HepG2 (cell line): ENCODE measurements at regions not wholly inside any gene's neighbourhood (a gene's known extent, or its start where the extent isn't known, plus 50 kb on each side); places are given as distances from the start of the nearest gene placed in this dataset.

Experiments used
- ATAC-seq: fragments of 200-7000 bp; cut with Tn5 transposase; 3 replicates; pipeline ENCODE4 v1.9.1; 2020; ENCODE audit warnings: mild to moderate bottlenecking, moderate library complexity
- BruUV-seq: library from RNA; stranded (reverse); fragments of 400-500 nt; replicated peaks from 2 replicates; lab custom pipeline; 2021; lab: Mats Ljungman, UMichigan
- CTCF ChIA-PET: fragments of 300-600 bp; formaldehyde crosslinking; extraction: SDS; loops from one replicate; lab custom pipeline; 2021; ENCODE audit warnings: low total read pairs, inconsistent platforms, low intra/inter-chr PET ratio; lab: Yijun Ruan, JAX
- POLR2A ChIA-PET: fragments of 350-600 bp; sonication (Branson Sonifier 250); formaldehyde crosslinking; loops from one replicate; lab custom pipeline; 2020; ENCODE audit warnings: antibody characterized with exemption, inconsistent platforms; lab: Yijun Ruan, JAX
- DNase-seq: peaks from one replicate; pipeline ENCODE4 v3.0.0-alpha.2; 2015; ENCODE audit warnings: low spot score
- FAIRE-seq: peaks from 3 replicates; lab custom pipeline; 2011; peaks lifted over from hg19 to GRCh38; lab: Jason Lieb, UNC
- H2AFZ ChIP-seq: one replicate; pipeline ENCODE4 v1.6.1; 2011; ENCODE audit warnings: low read length, inconsistent platforms
- H3K27ac ChIP-seq: fragments of 300-600 bp; 3 replicates; pipeline ENCODE4 v1.8.0; 2011; ENCODE audit warnings: mixed run types, mild to moderate bottlenecking, mixed read lengths, low read length, inconsistent platforms; ENCODE audit not compliant: insufficient read depth; ENCODE audit errors: extremely low read length
- H3K27me3 ChIP-seq, 2 experiments: fragments of 200-600 bp in 1 of 2; 2 replicates in 1 of 2; 3 replicates in 1 of 2; pipeline versions ENCODE4 v1.6.0 to v1.8.0; 2011; ENCODE audit warnings: low read length in 2 of 2, mild to moderate bottlenecking in 2 of 2, moderate library complexity in 2 of 2, inconsistent platforms in 1 of 2; ENCODE audit not compliant: insufficient read depth in 2 of 2, control insufficient read depth in 1 of 2
- H3K36me3 ChIP-seq, 2 experiments: fragments of 200-600 bp in 1 of 2; replicated peaks in 1 of 2; 2 replicates in 1 of 2; 3 replicates in 1 of 2; pipeline versions ENCODE4 v1.5.1 to v1.8.0; 2011; ENCODE audit warnings: low read length in 2 of 2, inconsistent platforms in 1 of 2; ENCODE audit not compliant: insufficient read depth in 2 of 2, control insufficient read depth in 1 of 2
- H3K4me1 ChIP-seq: 2 replicates; pipeline ENCODE4 v1.5.1; 2012; ENCODE audit warnings: low read length, inconsistent platforms; ENCODE audit not compliant: insufficient read depth
- H3K4me2 ChIP-seq: 2 replicates; pipeline ENCODE4 v1.6.0; 2011; ENCODE audit warnings: low read depth, low read length, inconsistent platforms
- H3K4me3 ChIP-seq, 3 experiments: fragments of 200-600 bp in 1 of 3; sonication (generic), shearing (Covaris generic) in 1 of 3; replicated peaks in 1 of 3; 2 replicates each; pipeline ENCODE4 v1.5.1; 2011 to 2016; ENCODE audit warnings: low read length in 3 of 3, inconsistent platforms in 2 of 3, low read depth in 2 of 3, mild to moderate bottlenecking in 2 of 3, control low read depth in 1 of 3, mixed read lengths in 1 of 3; ENCODE audit not compliant: insufficient read depth in 1 of 3
- H3K79me2 ChIP-seq: one replicate; pipeline ENCODE4 v1.6.1; 2011; ENCODE audit warnings: low read length, inconsistent platforms; ENCODE audit not compliant: insufficient read depth
- H3K9ac ChIP-seq: 2 replicates; pipeline ENCODE4 v1.6.0; 2011; ENCODE audit warnings: mild to moderate bottlenecking, low read depth, low read length, inconsistent platforms; ENCODE audit not compliant: insufficient read depth
- H3K9me3 ChIP-seq: 2 replicates; pipeline ENCODE4 v1.5.1; 2012; ENCODE audit warnings: mild to moderate bottlenecking, low read length
- H4K20me1 ChIP-seq: 2 replicates; pipeline ENCODE4 v1.6.0; 2011; ENCODE audit warnings: inconsistent platforms, mild to moderate bottlenecking, low read length, moderate library complexity; ENCODE audit not compliant: insufficient read depth
- BATF2 ChIP-seq: sonication (generic); formaldehyde crosslinking; IDR thresholded peaks from 2 replicates; pipeline ENCODE4 v1.8.0; 2022; ENCODE audit warnings: mild to moderate bottlenecking, missing genetic modification reagents, moderate library complexity
- FOSL2 ChIP-seq: sonication (generic); formaldehyde crosslinking; IDR thresholded peaks from 2 replicates; pipeline ENCODE4 v1.4.0; 2020; ENCODE audit warnings: missing genetic modification reagents
- HOXA3 ChIP-seq: sonication (generic); formaldehyde crosslinking; IDR thresholded peaks from 2 replicates; pipeline ENCODE4 v1.5.0; 2020; ENCODE audit warnings: missing genetic modification reagents
- HOXA5 ChIP-seq: sonication (generic); formaldehyde crosslinking; IDR thresholded peaks from 2 replicates; pipeline ENCODE4 v1.4.0; 2020; ENCODE audit warnings: missing genetic modification reagents
- IRF1 ChIP-seq: sonication (generic); formaldehyde crosslinking; IDR thresholded peaks from 2 replicates; pipeline ENCODE4 v1.4.0; 2020; ENCODE audit warnings: low read depth, mild to moderate bottlenecking, missing genetic modification reagents
- PAWR ChIP-seq: sonication (generic); formaldehyde crosslinking; IDR thresholded peaks from 2 replicates; pipeline ENCODE4 v1.4.0; 2020; ENCODE audit warnings: missing genetic modification reagents, mild to moderate bottlenecking, borderline replicate concordance
- SATB2 ChIP-seq: sonication (generic); formaldehyde crosslinking; IDR thresholded peaks from 2 replicates; pipeline ENCODE4 v1.5.0; 2020; ENCODE audit warnings: missing genetic modification reagents
- ZNF18 ChIP-seq: sonication (generic); formaldehyde crosslinking; IDR thresholded peaks from 2 replicates; pipeline ENCODE4 v1.8.0; 2022; ENCODE audit warnings: mild to moderate bottlenecking, missing genetic modification reagents; ENCODE audit not compliant: insufficient replicate concordance
- ZNF234 ChIP-seq: sonication (generic); formaldehyde crosslinking; conservative IDR thresholded peaks from 2 replicates; pipeline ENCODE4 v1.5.1; 2020; ENCODE audit warnings: mild to moderate bottlenecking, missing genetic modification reagents
- ZNF543 ChIP-seq: sonication (generic); formaldehyde crosslinking; IDR thresholded peaks from 2 replicates; pipeline ENCODE4 v1.4.0; 2020; ENCODE audit warnings: mild to moderate bottlenecking, missing genetic modification reagents
- ZNF552 ChIP-seq: sonication (generic); formaldehyde crosslinking; IDR thresholded peaks from 2 replicates; pipeline ENCODE4 v1.9.0; 2022; ENCODE audit warnings: missing genetic modification reagents, mild to moderate bottlenecking, borderline replicate concordance
- ZNF614 ChIP-seq: IDR thresholded peaks from 2 replicates; pipeline ENCODE4 v1.6.1; 2018; ENCODE audit warnings: missing biosample characterization, missing genetic modification reagents, inconsistent platforms, borderline replicate concordance
- ZNF687 ChIP-seq: sonication (generic); formaldehyde crosslinking; IDR thresholded peaks from 2 replicates; pipeline ENCODE4 v1.5.1; 2020; ENCODE audit warnings: mild to moderate bottlenecking, missing genetic modification reagents, moderate library complexity
- ZNF781 ChIP-seq: sonication (generic); formaldehyde crosslinking; IDR thresholded peaks from 2 replicates; pipeline ENCODE4 v1.5.1; 2020; ENCODE audit warnings: borderline replicate concordance, mild to moderate bottlenecking, missing genetic modification reagents; ENCODE audit errors: not compliant biosample characterization
- ZNF879 ChIP-seq: sonication (generic); formaldehyde crosslinking; IDR thresholded peaks from 2 replicates; pipeline ENCODE4 v1.8.1; 2023; ENCODE audit warnings: missing genetic modification reagents
- WGBS: methylation state at CpG from one replicate; pipeline ENCODE4 v1.1.6; 2017; ENCODE audit warnings: low lambda C conversion rate; 5-methylcytosine and 5-hydroxymethylcytosine counted together
- in situ Hi-C: cut with HindIII; loops from 2 replicates; pipeline ENCODE4 v1.10.0; 2017; ENCODE audit warnings: low pct_unique_long_range_greater_than_20kb; ENCODE audit not compliant: extremely low pct_ligation_motif_present
- intact Hi-C: fragments of 100-400 bp; cut with micrococcal nuclease; formaldehyde crosslinking; loops from one replicate; pipeline ENCODE4 v1.10.0; 2022; ENCODE audit not compliant: unreplicated experiment
- TF ChIP-seq, protein P1 (sequence below): sonication (generic); formaldehyde crosslinking; IDR thresholded peaks from 2 replicates; pipeline ENCODE4 v1.4.0; 2020; ENCODE audit warnings: missing genetic modification reagents

- H3K27ac ChIP-seq = no peak overlapping the region
- H3K4me2 ChIP-seq = no peak overlapping the region
- POLR2A ChIA-PET = no interaction called here
- no TSS peak for BruUV-seq
- FAIRE-seq = no peak
- no peaks in the 10 kb centered on the region for H3K36me3 ChIP-seq
- no peak overlapping the region for H3K9ac ChIP-seq
- intact Hi-C loops (no loop called here), in situ Hi-C loops (no loop called here)
- WGBS = 0% methylated on average over 1 of the region's 1 CpG
- H2AFZ ChIP-seq = no peak overlapping the region
- H3K27me3 ChIP-seq = no peaks in the 10 kb centered on the region
- no peaks in the 10 kb centered on the region for H3K4me1 ChIP-seq
- no peaks in the 10 kb centered on the region for H3K9me3 ChIP-seq
- H3K79me2 ChIP-seq = no peaks in the 10 kb centered on the region
- no peak for TF ChIP-seq ZNF552
- TF ChIP-seq ZNF781 = no peak
- TF ChIP-seq ZNF543 (CRISPR knock-in tag) = no peak
- TF ChIP-seq IRF1 (CRISPR knock-in tag) = no peak
- no peak for TF ChIP-seq PAWR (CRISPR knock-in tag)
- no peak for TF ChIP-seq ZNF234 (CRISPR knock-in tag)
- no peak for TF ChIP-seq ZNF687 (CRISPR knock-in tag)
- no peak for TF ChIP-seq HOXA5
- no peak for TF ChIP-seq ZNF879 (CRISPR knock-in tag)
- TF ChIP-seq, protein P1, sequence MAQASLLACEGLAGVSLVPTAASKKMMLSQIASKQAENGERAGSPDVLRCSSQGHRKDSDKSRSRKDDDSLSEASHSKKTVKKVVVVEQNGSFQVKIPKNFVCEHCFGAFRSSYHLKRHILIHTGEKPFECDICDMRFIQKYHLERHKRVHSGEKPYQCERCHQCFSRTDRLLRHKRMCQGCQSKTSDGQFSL (CRISPR knock-in tag) = no peak
- TF ChIP-seq ZNF18 (CRISPR knock-in tag) = no peak
- no peak for TF ChIP-seq HOXA3 (CRISPR knock-in tag)
- TF ChIP-seq ZNF614 = no peak
- TF ChIP-seq FOSL2 (CRISPR knock-in tag) = no peak
- TF ChIP-seq BATF2 (CRISPR knock-in tag) = no peak
- no peak for TF ChIP-seq SATB2 (CRISPR knock-in tag)
- TF ChIP-seq, all 625 proteins: peak for 0
- H4K20me1 ChIP-seq = no peaks in the 10 kb centered on the region
- CTCF ChIA-PET = no interaction called here
- no peak for DNase-seq
- no peak overlapping the region for H3K4me3 ChIP-seq
- no peak for ATAC-seq
Observed at GRCh38 chr5:99590806-99591205, 662.0 kb upstream of the CHD1 start.
